Naive thymus-derived CD4-positive, alpha-beta T cell (primary cell): ENCODE measurements at regions not wholly inside any gene's neighbourhood (a gene's known extent, or its start where the extent isn't known, plus 50 kb on each side); places are given as distances from the start of the nearest gene placed in this dataset.

ENCODE experiments used
- ATAC-seq: fragments of 150-1000 bp; cut with Tn5 transposase; 2 replicates; pipeline ENCODE4 v1.10.0; 2021; ENCODE audit warnings: mild to moderate bottlenecking, moderate library complexity
- CTCF ChIA-PET: fragments of 350-600 bp; sonication (Branson Sonifier 250); formaldehyde crosslinking; loops from one replicate; lab custom pipeline; 2021; ENCODE audit warnings: antibody characterized with exemption; lab: Charles Lee
- POLR2A ChIA-PET: fragments of 350-600 bp; sonication (Branson Sonifier 250); formaldehyde crosslinking; loops from one replicate; lab custom pipeline; 2021; ENCODE audit warnings: antibody characterized with exemption, inconsistent platforms; lab: Charles Lee
- DNase-seq, 9 donors: peaks; one replicate each; pipeline versions ENCODE4 v3.0.0 to v3.0.0-alpha.2; 2020 to 2022; ENCODE audit warnings: mixed read lengths in 1 of 9
- H3K27ac ChIP-seq: one replicate; pipeline ENCODE4 v1.7.0; 2013; ENCODE audit warnings: mild to moderate bottlenecking, low read depth, low read length, moderate library complexity
- H3K27me3 ChIP-seq, 2 donors: one replicate each; pipeline ENCODE4 v1.7.0; 2013; ENCODE audit warnings: low read length in 2 of 2, mild to moderate bottlenecking in 2 of 2, moderate library complexity in 2 of 2; ENCODE audit not compliant: control insufficient read depth in 2 of 2, insufficient read depth in 2 of 2
- H3K36me3 ChIP-seq, 3 experiments: 1 replicate in 2 of 3; 2 replicates in 1 of 3; pipeline ENCODE4 v1.7.0; 2013; ENCODE audit warnings: low read length in 3 of 3, mild to moderate bottlenecking in 3 of 3, moderate library complexity in 1 of 3; ENCODE audit not compliant: insufficient read depth in 3 of 3, control insufficient read depth in 2 of 3
- H3K4me1 ChIP-seq, 2 donors: one replicate each; pipeline ENCODE4 v1.7.0; 2013; ENCODE audit warnings: low read length in 2 of 2, mild to moderate bottlenecking in 2 of 2, moderate library complexity in 1 of 2; ENCODE audit not compliant: control insufficient read depth in 2 of 2, insufficient read depth in 2 of 2
- H3K4me3 ChIP-seq: 2 replicates; pipeline ENCODE4 v1.7.0; 2013; ENCODE audit warnings: mild to moderate bottlenecking, low read length
- H3K9me3 ChIP-seq, 3 experiments: 1 replicate in 2 of 3; 2 replicates in 1 of 3; pipeline ENCODE4 v1.7.0; 2013; ENCODE audit warnings: low read length in 3 of 3; ENCODE audit not compliant: control insufficient read depth in 2 of 3
- H3K27ac Mint-ChIP-seq, 9 donors: one replicate each; pipeline ENCODE4 v1.8.0; 2020 to 2022; ENCODE audit warnings: mixed read lengths in 9 of 9, mild to moderate bottlenecking in 8 of 9, moderate library complexity in 5 of 9, inconsistent platforms in 2 of 9
- H3K27me3 Mint-ChIP-seq, 5 donors: one replicate each; pipeline ENCODE4 v1.8.0; 2021 to 2022; ENCODE audit warnings: mixed read lengths in 5 of 5, mild to moderate bottlenecking in 1 of 5
- H3K36me3 Mint-ChIP-seq, 5 donors: one replicate each; pipeline ENCODE4 v1.8.0; 2020 to 2022; ENCODE audit warnings: mixed read lengths in 5 of 5, mild to moderate bottlenecking in 3 of 5, inconsistent platforms in 1 of 5
- H3K4me1 Mint-ChIP-seq, 7 donors: one replicate each; pipeline ENCODE4 v1.8.0; 2020 to 2022; ENCODE audit warnings: mixed read lengths in 7 of 7, mild to moderate bottlenecking in 3 of 7, inconsistent platforms in 1 of 7
- H3K4me3 Mint-ChIP-seq, 10 donors: one replicate each; pipeline ENCODE4 v1.8.0; 2020 to 2022; ENCODE audit warnings: mild to moderate bottlenecking in 10 of 10, mixed read lengths in 10 of 10, moderate library complexity in 6 of 10, inconsistent platforms in 2 of 10
- H3K9me3 Mint-ChIP-seq, 11 donors: one replicate each; pipeline ENCODE4 v1.8.0; 2020 to 2022; ENCODE audit warnings: mixed read lengths in 11 of 11, mild to moderate bottlenecking in 4 of 11, inconsistent platforms in 1 of 11, moderate library complexity in 1 of 11
- intact Hi-C, 2 donors: fragments of 100-400 bp; cut with micrococcal nuclease; formaldehyde crosslinking; loops; one replicate each; pipeline ENCODE4 v1.15.1; 2023

- no peaks in the 10 kb centered on the region for H3K9me3 ChIP-seq
- H3K4me3 Mint-ChIP-seq, result no peak overlapping the region
- no peak for ATAC-seq
- no peaks in the 10 kb centered on the region for H3K4me1 ChIP-seq
- H3K27ac ChIP-seq, result no peak overlapping the region
- H3K9me3 Mint-ChIP-seq, result peaks cover 0 to 19% (median 3%) of the 10 kb centered on the region in 11 donors
- no peaks in the 10 kb centered on the region for H3K27me3 ChIP-seq
- CTCF ChIA-PET, result no interaction called here
- H3K36me3 ChIP-seq, result no peaks in the 10 kb centered on the region
- POLR2A ChIA-PET, result no interaction called here
- no peaks in the 10 kb centered on the region for H3K4me1 Mint-ChIP-seq
- no peaks in the 10 kb centered on the region for H3K36me3 Mint-ChIP-seq
- H3K27ac Mint-ChIP-seq, result no peak overlapping the region
- H3K27me3 Mint-ChIP-seq, result no peaks in the 10 kb centered on the region
- intact Hi-C loops, result no loop called here
- no peak overlapping the region for H3K4me3 ChIP-seq
- no peak for DNase-seq
Observed at GRCh38 chr6:23568292-23568691, 557.7 kb upstream of the NRSN1 start.

GRCh38 chr6:23584134-23584763 is 541.8 kb upstream of the NRSN1 start:
- intact Hi-C loops, result no loop called here
- peaks cover 0 to 7% (median 0%) of the 10 kb centered on the region in 11 donors for H3K9me3 Mint-ChIP-seq
- H3K27ac ChIP-seq, result no peak overlapping the region
- H3K36me3 Mint-ChIP-seq, result no peaks in the 10 kb centered on the region
- ATAC-seq (no peak), DNase-seq (no peak)
- no peaks in the 10 kb centered on the region for H3K27me3 Mint-ChIP-seq
- no peak overlapping the region for H3K4me3 ChIP-seq
- H3K9me3 ChIP-seq, result no peaks in the 10 kb centered on the region
- H3K4me1 Mint-ChIP-seq, result no peaks in the 10 kb centered on the region
- POLR2A ChIA-PET, result no interaction called here
- CTCF ChIA-PET, result no interaction called here
- no peak overlapping the region for H3K4me3 Mint-ChIP-seq
- no peaks in the 10 kb centered on the region for H3K36me3 ChIP-seq
- H3K4me1 ChIP-seq, result no peaks in the 10 kb centered on the region
- no peak overlapping the region for H3K27ac Mint-ChIP-seq
- no peaks in the 10 kb centered on the region for H3K27me3 ChIP-seq

- H3K9me3 ChIP-seq, result no peaks in the 10 kb centered on the region
- DNase-seq, result no peak
- ATAC-seq, result no peak
- H3K4me1 Mint-ChIP-seq, result no peaks in the 10 kb centered on the region
- no peak overlapping the region for H3K27ac ChIP-seq
- H3K36me3 ChIP-seq, result no peaks in the 10 kb centered on the region
- intact Hi-C loops, result no loop called here
- H3K27me3 Mint-ChIP-seq, result no peaks in the 10 kb centered on the region
- H3K27me3 ChIP-seq, result no peaks in the 10 kb centered on the region
- no peak overlapping the region for H3K4me3 Mint-ChIP-seq
- CTCF ChIA-PET, result no interaction called here
- H3K4me1 ChIP-seq, result no peaks in the 10 kb centered on the region
- peaks cover 0 to 10% (median 0%) of the 10 kb centered on the region in 11 donors for H3K9me3 Mint-ChIP-seq
- H3K27ac Mint-ChIP-seq, result no peak overlapping the region
- no peaks in the 10 kb centered on the region for H3K36me3 Mint-ChIP-seq
- no peak overlapping the region for H3K4me3 ChIP-seq
- POLR2A ChIA-PET, result no interaction called here
Observed at GRCh38 chr6:23587582-23587981, 538.4 kb upstream of the NRSN1 start.

GRCh38 chr6:23589811-23590210 is 536.2 kb upstream of the NRSN1 start:
- no peak overlapping the region for H3K27ac Mint-ChIP-seq
- CTCF ChIA-PET, result no interaction called here
- ATAC-seq, result no peak

GRCh38 chr6:23590498-23591126 is 535.4 kb upstream of the NRSN1 start:
- peaks cover 0 to 12% (median 5%) of the 10 kb centered on the region in 11 donors for H3K9me3 Mint-ChIP-seq
- ChIA-PET POLR2A (no interaction called here), CTCF (no interaction called here)
- Histone ChIP-seq H3K4me1 (no peaks in the 10 kb centered on the region), H3K9me3 (no peaks in the 10 kb centered on the region), H3K27me3 (no peaks in the 10 kb centered on the region), H3K4me3 (no peak overlapping the region), H3K27ac (no peak overlapping the region), H3K36me3 (no peaks in the 10 kb centered on the region)
- H3K4me1 Mint-ChIP-seq, result no peaks in the 10 kb centered on the region
- no peak overlapping the region for H3K27ac Mint-ChIP-seq
- ATAC-seq, result no peak
- H3K27me3 Mint-ChIP-seq, result no peaks in the 10 kb centered on the region
- DNase-seq, result no peak
- H3K36me3 Mint-ChIP-seq, result no peaks in the 10 kb centered on the region
- H3K4me3 Mint-ChIP-seq, result no peak overlapping the region
- intact Hi-C loops, result no loop called here

More at GRCh38 chr6:23589811-23590210, 536.2 kb upstream of the NRSN1 start:
- Histone ChIP-seq H3K9me3 (no peaks in the 10 kb centered on the region), H3K36me3 (no peaks in the 10 kb centered on the region), H3K4me3 (no peak overlapping the region), H3K27me3 (no peaks in the 10 kb centered on the region), H3K4me1 (no peaks in the 10 kb centered on the region), H3K27ac (no peak overlapping the region)
- Mint-ChIP-seq H3K27me3 (no peaks in the 10 kb centered on the region), H3K4me1 (no peaks in the 10 kb centered on the region), H3K36me3 (no peaks in the 10 kb centered on the region), H3K9me3 (peaks cover 0 to 15% (median 4%) of the 10 kb centered on the region in 11 donors), H3K4me3 (no peak overlapping the region)
- no peak for DNase-seq
- POLR2A ChIA-PET, result no interaction called here
- intact Hi-C loops, result no loop called here

- Histone ChIP-seq H3K4me3 (no peak overlapping the region), H3K4me1 (no peaks in the 10 kb centered on the region), H3K9me3 (no peaks in the 10 kb centered on the region), H3K27me3 (no peaks in the 10 kb centered on the region), H3K36me3 (no peaks in the 10 kb centered on the region), H3K27ac (no peak overlapping the region)
- Mint-ChIP-seq H3K9me3 (peaks cover 0 to 13% (median 7%) of the 10 kb centered on the region in 11 donors), H3K36me3 (no peaks in the 10 kb centered on the region), H3K4me1 (no peaks in the 10 kb centered on the region), H3K27ac (no peak overlapping the region), H3K27me3 (no peaks in the 10 kb centered on the region), H3K4me3 (no peak overlapping the region)
- POLR2A ChIA-PET, result no interaction called here
- ATAC-seq (no peak), DNase-seq (no peak)
- intact Hi-C loops, result no loop called here
- CTCF ChIA-PET, result no interaction called here
Observed at GRCh38 chr6:23591761-23592160, 534.3 kb upstream of the NRSN1 start.

GRCh38 chr6:23600118-23600517 is 525.9 kb upstream of the NRSN1 start:
- H3K9me3 Mint-ChIP-seq, result peaks cover 0 to 25% (median 11%) of the 10 kb centered on the region in 11 donors
- H3K4me3 Mint-ChIP-seq, result no peak overlapping the region
- intact Hi-C loops, result no loop called here
- Histone ChIP-seq H3K36me3 (no peaks in the 10 kb centered on the region), H3K9me3 (no peaks in the 10 kb centered on the region), H3K4me3 (no peak overlapping the region), H3K4me1 (no peaks in the 10 kb centered on the region), H3K27me3 (no peaks in the 10 kb centered on the region), H3K27ac (no peak overlapping the region)
- H3K36me3 Mint-ChIP-seq, result peaks cover 0 to 5% (median 0%) of the 10 kb centered on the region in 5 donors
- no peaks in the 10 kb centered on the region for H3K4me1 Mint-ChIP-seq
- H3K27me3 Mint-ChIP-seq, result no peaks in the 10 kb centered on the region
- no peak for DNase-seq
- CTCF ChIA-PET, result no interaction called here
- POLR2A ChIA-PET, result no interaction called here
- no peak overlapping the region for H3K27ac Mint-ChIP-seq
- ATAC-seq, result no peak
